HG03439 (cell line): ENCODE measurements at regions not wholly inside any gene's neighbourhood (a gene's known extent, or its start where the extent isn't known, plus 50 kb on each side); places are given as distances from the start of the nearest gene placed in this dataset.
"Not testable (repeated sequence)": the region's sequence is repeated elsewhere in the genome, so short reads cannot be mapped to it uniquely, and the experiment has no call there.

Experiments
- ATAC-seq: cut with Tn5 transposase; IDR thresholded peaks from one replicate; pipeline ENCODE4 v1.9.1; 2021; ENCODE audit warnings: mild to moderate bottlenecking, moderate library complexity; ENCODE audit not compliant: unreplicated experiment

DNA sequence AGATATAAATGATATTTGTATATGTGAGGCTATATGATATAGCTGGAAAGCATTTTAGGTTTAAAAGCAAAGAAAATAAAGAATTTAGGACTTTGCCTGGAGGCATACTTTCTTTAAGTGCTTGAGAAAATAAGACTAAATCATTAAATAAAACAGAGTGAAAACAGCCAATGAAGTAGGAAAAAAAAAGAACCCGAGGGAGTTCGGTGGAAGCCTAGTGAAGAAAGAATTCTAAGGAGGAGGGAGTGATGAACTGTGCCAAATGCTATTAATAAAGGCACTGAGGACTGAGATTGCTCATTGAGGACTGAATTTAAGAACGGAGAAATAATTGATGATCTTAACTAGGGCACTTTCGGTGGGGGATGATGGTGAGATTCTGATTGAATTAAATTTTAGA, 573.5 kb downstream of the DSC3 start:
- ATAC-seq, result no peak

DNA sequence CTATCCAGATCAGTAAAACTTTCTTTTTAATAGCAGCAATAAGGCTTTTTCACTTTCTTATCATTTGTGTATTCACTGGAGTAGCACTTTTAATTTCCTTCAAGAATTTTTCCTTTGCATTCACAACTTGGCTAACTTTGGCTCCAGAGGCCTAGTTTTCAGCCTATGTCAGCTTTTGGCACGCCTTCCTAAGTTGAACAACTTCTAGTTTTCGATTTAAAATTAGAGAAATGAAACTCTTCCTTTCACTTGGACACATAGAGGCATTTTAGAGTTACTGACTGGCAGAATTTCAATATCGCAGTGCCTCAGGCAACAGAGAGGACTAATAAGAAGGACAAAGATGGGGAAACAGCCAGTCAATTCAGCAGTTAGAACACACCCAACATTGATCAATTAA, 577.4 kb downstream of the DSC3 start:
- ATAC-seq, result no peak

DNA sequence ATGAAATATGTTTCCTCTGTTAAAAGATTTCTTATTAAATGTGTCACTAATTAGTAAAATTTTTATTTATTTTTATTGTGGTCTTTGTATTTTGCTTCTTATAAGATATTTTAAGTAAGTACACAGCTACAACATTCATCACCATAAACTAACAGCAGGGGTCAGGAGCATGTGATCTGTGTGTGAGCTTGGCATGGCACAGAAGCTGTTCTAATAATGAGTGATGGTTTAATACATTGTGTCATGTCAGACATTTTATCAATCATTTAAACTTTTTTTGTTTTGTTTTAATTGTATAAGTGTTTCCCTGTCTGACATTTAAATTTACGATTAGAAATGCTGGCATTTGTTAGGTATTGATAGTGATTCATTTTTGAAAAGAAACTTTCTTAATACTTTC, 585.4 kb downstream of the DSC3 start:
- no peak for ATAC-seq

DNA sequence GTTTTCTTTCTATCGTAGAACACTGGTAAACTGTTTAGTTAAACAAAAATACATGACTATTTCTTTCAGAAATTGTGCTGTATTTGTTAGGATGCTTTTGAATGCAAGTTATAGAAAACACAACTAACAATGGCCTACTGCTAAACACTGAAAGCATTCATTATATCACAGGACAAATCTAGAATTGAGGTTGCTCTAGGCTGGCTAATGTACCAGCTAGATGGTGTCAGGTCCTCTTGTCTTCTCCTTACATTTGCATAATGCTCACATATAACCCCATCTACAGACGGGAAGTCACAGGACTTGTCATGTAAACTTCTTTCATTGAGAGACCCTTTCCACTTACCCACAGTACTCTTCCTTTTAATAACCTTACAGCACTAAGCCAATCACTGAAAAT, 586.8 kb downstream of the DSC3 start:
- ATAC-seq, result no peak

DNA sequence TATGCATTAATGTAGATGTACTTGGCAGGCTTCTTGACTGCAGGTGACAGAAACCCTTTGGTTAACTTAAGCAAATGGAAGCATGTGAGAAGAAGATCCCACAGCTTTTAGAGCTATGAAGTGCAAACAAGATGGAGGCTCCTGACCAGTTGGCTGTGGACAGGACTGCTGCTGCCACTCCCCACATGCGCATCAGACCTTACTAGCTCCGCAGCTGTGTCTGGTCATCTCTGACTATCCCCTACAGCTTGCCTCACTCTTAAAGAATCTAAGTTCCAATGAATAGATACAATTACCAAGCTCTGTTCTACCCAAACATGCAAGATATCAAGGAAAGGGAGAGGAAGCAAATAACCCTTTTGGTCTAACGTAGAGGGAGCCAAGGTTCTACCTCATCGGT, 587.6 kb downstream of the DSC3 start:
- no peak for ATAC-seq

DNA sequence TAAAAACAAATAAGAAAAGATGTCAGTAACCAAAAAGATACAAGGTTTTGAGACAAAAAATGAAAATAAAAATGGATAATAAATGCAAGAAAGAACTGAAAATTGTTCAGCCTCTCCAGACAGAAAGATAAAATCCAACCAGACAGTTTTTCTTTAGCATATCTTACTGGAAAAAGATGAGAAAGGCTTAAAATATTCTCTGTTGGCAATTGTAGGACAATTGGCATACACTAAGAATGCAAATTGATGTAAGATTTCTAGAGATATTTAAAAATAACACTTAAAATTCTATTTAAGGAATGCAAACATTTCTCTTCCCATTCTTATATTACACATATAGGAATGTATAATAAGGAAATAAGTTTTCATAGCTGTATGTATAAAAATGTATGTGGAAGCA, 590.6 kb downstream of the DSC3 start:
- no peak for ATAC-seq

DNA sequence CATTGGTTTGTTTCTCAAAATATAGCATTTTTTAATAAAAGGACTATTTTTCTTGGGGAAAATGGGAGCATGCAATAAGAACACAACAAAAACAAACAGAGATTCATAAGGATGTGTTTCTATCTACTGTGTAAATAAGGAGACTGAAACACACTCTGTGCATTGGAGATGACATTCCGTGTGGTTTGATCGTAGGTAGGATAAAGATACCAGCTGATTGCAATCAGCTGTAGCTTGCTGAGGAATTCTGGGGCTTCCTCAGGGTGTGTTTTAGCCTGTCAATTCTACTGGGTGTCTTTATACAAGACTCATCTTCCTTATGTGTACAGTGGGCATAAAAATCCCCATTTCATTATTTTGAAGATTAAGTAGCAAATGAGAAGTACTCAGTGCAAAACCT, 591.6 kb downstream of the DSC3 start:
- ATAC-seq, result no peak

DNA sequence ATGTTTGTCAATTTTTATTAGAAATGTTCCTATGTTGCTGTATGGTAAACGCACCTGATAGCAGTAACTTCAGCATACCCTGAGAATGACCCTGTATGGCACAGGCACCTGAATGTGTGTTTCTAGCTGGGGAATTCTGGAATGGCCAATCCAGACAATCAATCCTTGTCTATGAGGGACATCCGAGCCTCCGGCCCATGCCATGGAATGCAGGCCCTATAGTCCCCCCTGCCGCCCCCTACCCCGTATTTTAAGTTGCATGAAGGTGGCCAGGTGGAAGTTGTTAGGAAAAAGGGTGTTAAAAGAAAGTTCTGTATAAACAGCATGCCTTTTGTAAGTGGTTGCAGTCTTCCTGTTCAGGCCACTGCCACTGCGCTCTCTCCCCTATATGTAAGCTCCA, 595.9 kb downstream of the DSC3 start:
- ATAC-seq, result no peak

DNA sequence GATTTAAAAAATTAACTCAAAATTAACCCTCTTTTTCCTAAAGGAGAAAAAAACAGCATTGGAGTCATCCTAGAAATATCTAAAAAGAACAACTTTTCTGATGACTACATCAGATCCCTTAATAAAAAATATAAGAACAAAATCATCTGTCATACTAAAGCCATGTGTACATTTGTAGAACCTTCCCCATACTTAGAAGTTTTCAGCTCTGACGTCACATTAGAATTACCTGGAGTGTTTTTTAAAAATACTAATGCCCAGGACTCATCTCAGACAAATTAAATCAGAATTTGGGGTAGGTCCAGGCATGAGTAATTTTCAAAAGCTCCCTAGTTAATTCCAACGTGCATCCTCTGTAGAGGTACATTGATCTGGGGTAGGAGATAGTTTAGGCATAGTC, 598.0 kb downstream of the DSC3 start:
- ATAC-seq, result no peak

DNA sequence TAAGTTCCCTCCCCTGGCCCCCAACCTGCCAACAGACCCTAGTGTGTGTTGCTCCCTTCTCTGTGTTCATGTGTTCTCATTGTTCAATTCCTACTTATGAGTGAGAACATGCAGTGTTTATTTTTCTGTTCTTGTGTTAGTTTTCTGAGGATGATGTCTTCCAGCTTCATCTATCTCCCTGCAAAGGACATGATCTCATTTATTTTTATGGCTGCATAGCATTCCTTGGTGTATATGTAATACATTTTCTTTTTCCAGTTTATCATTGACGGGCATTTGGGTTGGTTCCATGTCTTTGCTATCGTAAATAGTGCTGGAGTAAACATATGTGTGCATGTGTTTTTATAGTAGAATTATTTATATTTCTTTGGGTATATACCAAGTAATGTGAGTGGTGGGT, 602.2 kb downstream of the DSC3 start:
- ATAC-seq, result no peak

DNA sequence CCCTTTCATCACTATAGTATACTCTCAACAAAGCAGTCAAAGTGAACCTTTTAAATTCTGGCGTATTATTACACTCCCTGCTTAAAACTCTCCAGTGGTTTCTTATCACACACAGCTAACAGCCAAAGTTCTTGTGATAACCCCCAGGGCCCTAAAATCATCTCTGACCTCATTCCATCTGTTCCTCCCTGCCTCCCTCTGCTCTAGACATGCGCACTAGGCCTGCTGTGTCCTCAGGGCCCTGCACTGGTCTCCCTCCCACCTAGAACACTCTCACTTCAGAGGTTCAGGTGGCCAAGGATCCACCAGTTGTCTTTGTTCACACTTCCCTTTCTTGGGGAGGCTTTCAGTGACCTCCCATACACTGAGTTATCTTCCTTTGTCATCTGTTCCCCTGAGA, 603.4 kb downstream of the DSC3 start:
- ATAC-seq, result no peak

DNA sequence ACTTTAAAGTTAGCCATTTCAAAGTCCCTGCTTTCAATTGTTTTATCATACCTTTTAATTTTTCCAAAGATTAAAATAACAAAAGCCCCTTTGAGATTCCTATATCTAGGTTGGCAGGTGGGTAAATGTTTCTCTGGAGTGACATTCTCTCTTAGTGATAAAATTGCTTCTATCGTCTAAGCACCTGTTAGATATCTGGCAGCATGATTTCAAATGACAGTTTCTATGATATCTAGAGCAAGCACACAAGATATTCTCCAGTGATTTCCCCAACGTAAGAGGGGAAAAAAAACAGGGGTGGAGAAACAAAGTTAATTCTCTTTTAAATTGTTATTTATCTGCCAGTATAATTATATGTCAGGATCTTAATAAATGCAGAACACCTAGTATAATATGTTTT, 610.2 kb downstream of the DSC3 start:
- ATAC-seq, result no peak

DNA sequence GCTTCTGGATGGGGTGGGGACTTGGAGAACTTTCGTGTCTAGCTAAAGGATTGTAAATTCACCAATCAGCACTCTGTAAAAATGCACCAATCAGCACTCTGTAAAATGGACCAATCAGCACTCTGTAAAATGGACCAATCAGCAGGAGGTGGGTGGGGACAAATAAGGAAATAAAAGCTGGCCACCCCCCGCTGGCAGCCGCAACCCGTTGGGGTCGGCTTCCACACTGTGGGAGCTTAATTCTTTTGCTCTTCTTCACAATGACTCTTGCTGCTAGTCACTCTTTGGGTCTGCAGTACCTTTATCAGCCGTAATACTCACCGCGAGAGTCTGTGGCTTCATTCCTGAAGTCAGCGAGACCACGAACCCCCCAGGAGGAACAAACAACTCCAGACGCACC, 623.1 kb downstream of the DSC3 start:
- ATAC-seq, result not testable (repeated sequence)

DNA sequence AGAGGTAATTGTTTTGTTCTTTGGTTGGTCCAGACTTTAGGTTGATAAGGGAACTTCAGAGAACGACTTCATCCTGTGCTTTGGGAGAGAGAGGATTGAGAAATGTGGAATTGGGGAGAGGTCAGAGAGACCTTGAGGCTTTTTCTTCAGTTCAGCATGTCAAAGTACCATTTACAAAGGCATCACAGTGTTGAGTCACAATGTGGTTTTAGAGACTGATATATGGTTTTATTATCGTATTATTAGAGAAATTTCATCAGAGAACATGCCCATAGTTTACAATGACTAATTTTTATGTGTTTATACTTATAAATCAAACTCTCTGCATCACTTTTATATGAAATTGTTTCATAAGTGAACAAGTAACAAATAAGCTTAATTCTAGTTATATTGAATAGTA, 626.6 kb downstream of the DSC3 start:
- no peak for ATAC-seq

DNA sequence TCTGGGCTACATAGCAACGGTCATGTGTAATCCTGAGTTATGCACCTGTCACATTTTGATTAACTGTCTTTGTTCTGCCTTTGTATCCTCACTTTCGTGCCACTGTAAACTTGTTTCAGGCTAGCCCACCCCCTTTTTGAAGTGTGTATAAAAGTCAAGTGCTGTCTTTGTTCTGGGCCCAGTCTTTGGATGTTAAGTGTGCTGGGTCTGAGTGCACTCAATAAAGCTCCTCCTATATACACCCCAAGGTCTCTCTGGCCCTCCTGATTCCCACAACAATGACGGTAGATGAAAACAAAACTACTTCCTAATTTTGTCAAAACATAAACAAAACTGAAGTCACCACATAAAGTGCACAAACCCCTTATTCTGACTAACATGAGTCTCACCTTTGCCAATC, 633.4 kb downstream of the DSC3 start:
- ATAC-seq, result no peak

DNA sequence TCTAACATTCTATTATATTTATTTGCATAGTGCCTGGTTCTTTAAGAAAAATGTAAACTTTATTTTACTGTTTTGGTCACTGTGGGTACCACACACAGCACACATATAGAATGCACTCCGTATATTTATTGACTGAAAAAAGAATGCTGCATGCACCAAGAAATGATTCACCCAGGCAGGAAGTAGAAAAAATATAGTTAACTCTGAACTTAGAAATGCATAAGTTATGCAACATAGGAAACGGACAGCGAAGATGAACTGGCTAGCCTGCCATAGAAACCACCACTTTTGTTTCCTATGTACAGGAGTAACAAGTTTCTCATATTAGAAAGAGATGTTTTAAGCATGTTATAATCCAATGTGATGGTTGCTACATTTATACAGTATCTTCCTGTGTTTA, 635.8 kb downstream of the DSC3 start:
- ATAC-seq, result no peak

DNA sequence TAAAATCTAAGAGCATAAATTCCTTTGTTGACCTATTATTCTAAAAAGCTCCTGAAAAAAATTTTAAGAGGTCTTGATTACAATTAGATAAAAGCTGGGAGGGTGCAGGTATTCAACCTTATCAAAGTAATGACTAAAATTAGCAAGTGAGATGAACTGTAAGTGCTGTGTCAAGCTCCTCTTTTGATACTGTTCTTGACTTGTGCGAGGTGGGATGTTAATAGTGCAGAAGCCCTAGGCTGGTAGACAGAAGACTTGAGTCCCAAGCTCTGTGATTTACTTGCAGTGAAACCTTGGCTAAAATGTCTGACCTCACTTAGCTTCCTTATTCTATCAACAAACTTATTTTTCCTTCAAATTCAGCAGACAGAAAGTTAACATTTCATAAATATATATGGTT, 637.5 kb downstream of the DSC3 start:
- ATAC-seq, result no peak

DNA sequence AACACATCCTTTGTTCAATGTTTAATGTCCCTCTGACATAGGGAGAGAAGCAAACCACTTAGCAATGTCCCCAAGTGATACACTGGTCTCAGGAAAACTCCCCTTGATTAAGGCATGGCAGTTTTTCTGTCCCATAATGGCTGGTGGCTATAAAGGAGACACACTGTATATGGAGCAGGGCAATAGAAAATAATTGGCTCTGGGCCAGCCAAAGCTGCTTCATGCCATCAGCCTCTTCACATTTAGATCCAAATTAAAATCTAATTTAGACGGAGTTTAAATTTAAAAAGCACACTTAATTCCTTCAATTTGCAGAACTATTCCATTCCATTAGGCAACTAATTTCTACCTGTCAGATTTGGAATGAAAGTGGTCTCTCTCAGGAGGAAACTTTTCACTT, 638.1 kb downstream of the DSC3 start:
- no peak for ATAC-seq

DNA sequence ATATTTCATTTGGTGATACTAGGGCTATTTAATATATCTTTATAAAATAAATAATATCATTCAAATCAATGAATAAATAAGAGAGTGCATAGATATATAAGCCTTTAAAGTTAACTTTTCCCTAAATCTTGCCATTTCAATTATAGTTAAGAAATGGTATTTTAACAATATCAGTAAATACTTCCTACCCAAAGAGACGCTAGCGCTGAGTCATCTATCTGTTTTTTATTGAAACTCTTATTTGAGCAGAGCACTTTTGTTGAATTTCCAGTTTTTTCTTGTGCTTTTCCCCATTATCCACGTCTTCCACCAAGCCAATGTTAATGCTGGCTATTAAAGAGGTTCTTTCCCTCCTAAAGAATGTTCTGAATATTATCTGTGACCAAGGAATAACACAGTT, 639.3 kb downstream of the DSC3 start:
- no peak for ATAC-seq

DNA sequence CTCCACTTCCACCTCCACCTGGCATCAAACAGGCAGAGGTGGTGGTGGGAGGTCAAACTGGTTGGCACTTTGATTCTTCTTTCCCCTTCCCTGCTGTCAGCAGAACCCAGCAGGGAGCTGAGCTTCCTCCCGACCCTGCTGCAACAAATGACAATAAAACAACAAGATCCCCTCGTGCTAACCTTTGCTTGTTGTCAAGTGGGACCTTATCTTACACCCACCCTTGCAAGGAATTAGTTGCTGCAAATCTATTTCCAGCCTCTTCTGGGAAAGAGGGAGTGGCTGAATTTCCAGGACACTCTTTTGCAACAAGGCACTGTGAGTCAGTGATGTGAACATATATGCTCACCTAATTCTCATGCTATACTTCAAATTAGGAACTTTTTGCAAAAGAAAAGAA, 655.1 kb downstream of the DSC3 start:
- no peak for ATAC-seq

DNA sequence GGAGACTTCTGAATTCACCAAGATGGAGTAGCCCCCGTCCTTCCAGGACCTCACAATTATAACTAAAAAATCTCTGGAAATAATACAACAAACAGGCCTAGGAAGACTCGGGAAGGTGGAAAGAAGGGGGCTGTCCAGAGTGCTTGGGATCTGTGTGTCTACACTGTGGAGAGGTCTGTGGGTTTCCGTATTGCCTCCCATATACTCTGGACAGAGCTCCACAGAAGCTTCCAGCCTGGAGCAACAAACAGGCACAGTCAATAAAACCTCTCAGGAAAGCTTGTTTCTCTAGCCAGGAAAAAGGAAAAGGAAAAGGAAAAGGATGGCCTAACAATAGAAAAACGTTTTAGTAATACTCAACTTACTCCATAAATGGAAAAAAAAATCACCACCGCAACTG, 655.9 kb downstream of the DSC3 start:
- ATAC-seq, result no peak

DNA sequence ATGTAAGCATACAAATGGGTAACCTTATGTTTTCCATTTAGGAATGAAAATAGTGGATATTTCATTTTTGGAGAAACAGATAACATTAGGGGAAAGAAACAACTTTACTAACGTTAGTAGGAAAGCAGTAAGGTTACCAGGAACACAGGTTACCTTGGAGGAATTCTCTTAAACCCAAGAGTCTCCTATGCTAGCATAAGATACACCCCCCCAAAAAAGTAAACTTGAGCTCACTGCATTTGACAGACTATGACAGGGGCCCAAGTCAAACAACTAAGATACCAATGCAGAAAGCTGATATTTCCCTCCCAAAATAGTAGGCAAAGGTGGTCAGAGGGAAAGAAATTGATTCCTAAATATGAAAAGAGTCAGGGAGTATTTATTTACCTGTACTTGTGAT, 656.9 kb downstream of the DSC3 start:
- no peak for ATAC-seq

DNA sequence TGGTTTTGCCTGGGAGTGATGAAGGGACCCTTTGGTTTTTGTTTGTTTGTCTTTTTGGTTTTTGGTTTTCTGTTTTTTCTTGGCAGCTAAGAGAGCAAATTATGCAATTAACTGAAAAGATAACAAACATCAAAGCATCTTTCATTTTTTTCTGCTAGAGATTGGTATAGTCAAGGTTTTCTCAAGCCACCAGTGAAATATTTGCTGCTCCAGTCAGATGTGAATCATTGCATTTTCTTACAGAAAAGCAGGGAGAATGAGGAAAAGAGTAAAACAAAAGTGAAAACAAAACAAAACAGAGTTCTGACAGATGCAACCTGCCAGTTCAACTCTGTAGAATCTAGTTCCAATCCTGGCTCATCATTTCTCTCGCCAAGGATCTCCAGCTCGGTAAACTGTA, 660.7 kb downstream of the DSC3 start:
- no peak for ATAC-seq

DNA sequence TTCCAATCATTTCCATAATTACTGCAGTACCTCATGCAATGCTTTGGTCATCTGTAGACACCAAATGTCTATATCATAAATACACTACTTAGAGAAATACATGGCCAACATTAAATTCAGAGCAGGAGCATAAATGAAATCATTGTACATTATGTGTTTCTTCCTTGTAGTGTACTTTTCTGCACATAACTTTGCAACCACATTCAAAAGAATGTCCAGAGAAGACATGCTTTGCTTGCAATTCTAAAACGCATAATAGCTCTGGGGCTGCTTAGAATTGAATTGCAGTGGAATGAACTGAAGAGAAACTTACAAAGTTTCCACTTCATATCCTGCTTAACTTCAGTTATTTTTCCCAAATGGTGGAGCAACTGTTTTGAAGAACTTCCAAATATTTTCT, 664.4 kb downstream of the DSC3 start:
- no peak for ATAC-seq
